ENCODE measurements at regions not wholly inside any gene's neighbourhood (a gene's known extent, or its start where the extent isn't known, plus 50 kb on each side); places are given as distances from the start of the nearest gene placed in this dataset.

GRCh38 chr10:1923998-1924397 lies 186.7 kb upstream of the ADARB2 start:
- no peak for DNase-seq (ENCODE audit: low read depth in 2 of 2, low spot score in 1 of 2)

- no peak for DNase-seq (ENCODE audit: low read depth in 2 of 2, low spot score in 1 of 2)
Measured at GRCh38 chr10:1923586-1923985, 186.3 kb upstream of the ADARB2 start.

- DNase-seq (ENCODE audit: low read depth in 2 of 2, low spot score in 1 of 2) = no peak
Measured at GRCh38 chr10:1920941-1921340, 183.6 kb upstream of the ADARB2 start.

- no peak for DNase-seq (ENCODE audit: low read depth in 2 of 2, low spot score in 1 of 2)
Measured at GRCh38 chr10:1920127-1920526, 182.8 kb upstream of the ADARB2 start.

GRCh38 chr10:1911771-1912170 lies 174.4 kb upstream of the ADARB2 start:
- no peak for DNase-seq (ENCODE audit: low read depth in 2 of 2, low spot score in 1 of 2)

- no peak for DNase-seq (ENCODE audit: low read depth in 2 of 2, low spot score in 1 of 2)
Measured at GRCh38 chr10:1903982-1904381, 166.7 kb upstream of the ADARB2 start.

GRCh38 chr10:1896153-1896552 lies 158.8 kb upstream of the ADARB2 start:
- no peak for DNase-seq (ENCODE audit: low read depth in 2 of 2, low spot score in 1 of 2)

- DNase-seq (ENCODE audit: low read depth in 2 of 2, low spot score in 1 of 2) = no peak
Measured at GRCh38 chr10:1895691-1896090, 158.4 kb upstream of the ADARB2 start.

- no peak for DNase-seq (ENCODE audit: low read depth in 2 of 2, low spot score in 1 of 2)
Measured at GRCh38 chr10:1894912-1895311, 157.6 kb upstream of the ADARB2 start.

GRCh38 chr10:1893941-1894340 lies 156.6 kb upstream of the ADARB2 start:
- no peak for DNase-seq (ENCODE audit: low read depth in 2 of 2, low spot score in 1 of 2)

- no peak for DNase-seq (ENCODE audit: low read depth in 2 of 2, low spot score in 1 of 2)
Measured at GRCh38 chr10:1886039-1886438, 148.7 kb upstream of the ADARB2 start.

GRCh38 chr10:1882728-1883127 lies 145.4 kb upstream of the ADARB2 start:
- DNase-seq (ENCODE audit: low read depth in 2 of 2, low spot score in 1 of 2) = no peak

- no peak for DNase-seq (ENCODE audit: low read depth in 2 of 2, low spot score in 1 of 2)
Measured at GRCh38 chr10:1882180-1882579, 144.9 kb upstream of the ADARB2 start.

GRCh38 chr10:1881636-1882035 lies 144.3 kb upstream of the ADARB2 start:
- no peak for DNase-seq (ENCODE audit: low read depth in 2 of 2, low spot score in 1 of 2)

GRCh38 chr10:1874533-1874932 lies 137.2 kb upstream of the ADARB2 start:
- DNase-seq (ENCODE audit: low read depth in 2 of 2, low spot score in 1 of 2) = no peak

GRCh38 chr10:1873661-1874315 lies 136.5 kb upstream of the ADARB2 start:
- DNase-seq (ENCODE audit: low read depth in 2 of 2, low spot score in 1 of 2) = no peak

GRCh38 chr10:1872151-1872726 lies 134.9 kb upstream of the ADARB2 start:
- DNase-seq (ENCODE audit: low read depth in 2 of 2, low spot score in 1 of 2) = no peak

GRCh38 chr10:1870491-1870890 lies 133.2 kb upstream of the ADARB2 start:
- DNase-seq (ENCODE audit: low read depth in 2 of 2, low spot score in 1 of 2) = no peak

- DNase-seq (ENCODE audit: low read depth in 2 of 2, low spot score in 1 of 2) = no peak
Measured at GRCh38 chr10:1869861-1870260, 132.5 kb upstream of the ADARB2 start.

GRCh38 chr10:1860351-1860750 lies 123.0 kb upstream of the ADARB2 start:
- no peak for DNase-seq (ENCODE audit: low read depth in 2 of 2, low spot score in 1 of 2)

- no peak for DNase-seq (ENCODE audit: low read depth in 2 of 2, low spot score in 1 of 2)
Measured at GRCh38 chr10:1858547-1858946, 121.2 kb upstream of the ADARB2 start.

- no peak for DNase-seq (ENCODE audit: low read depth in 2 of 2, low spot score in 1 of 2)
Measured at GRCh38 chr10:1858048-1858447, 120.7 kb upstream of the ADARB2 start.

GRCh38 chr10:1855911-1856310 lies 118.6 kb upstream of the ADARB2 start:
- DNase-seq (ENCODE audit: low read depth in 2 of 2, low spot score in 1 of 2) = no peak
